HG03558 (cell line): ENCODE measurements at regions not wholly inside any gene's neighbourhood (a gene's known extent, or its start where the extent isn't known, plus 50 kb on each side); places are given as distances from the start of the nearest gene placed in this dataset.

Source experiments
- ATAC-seq: cut with Tn5 transposase; IDR thresholded peaks from one replicate; pipeline ENCODE4 v1.9.1; 2021; ENCODE audit warnings: moderate number of reproducible peaks; ENCODE audit not compliant: unreplicated experiment; ENCODE audit errors: extremely low read depth

- ATAC-seq: no peak
Observed at GRCh38 chr10:59108296-59108870, 68.1 kb upstream of the PHYHIPL start.

- ATAC-seq: no peak
Observed at GRCh38 chr10:59108886-59109288, 67.6 kb upstream of the PHYHIPL start.

GRCh38 chr10:59109826-59110225 is 66.6 kb upstream of the PHYHIPL start:
- no peak for ATAC-seq

GRCh38 chr10:59124187-59124586 is 52.3 kb upstream of the PHYHIPL start:
- no peak for ATAC-seq

GRCh38 chr10:59125666-59126065 is 50.8 kb upstream of the PHYHIPL start:
- no peak for ATAC-seq

GRCh38 chr10:59126261-59126660 is 50.2 kb upstream of the PHYHIPL start:
- no peak for ATAC-seq
